ENCODE measurements at regions not wholly inside any gene's neighbourhood (a gene's known extent, or its start where the extent isn't known, plus 50 kb on each side); places are given as distances from the start of the nearest gene placed in this dataset.

GRCh38 chr22:25366408-25366807, 147.0 kb downstream of the CRYBB2 start:
- no peak overlapping the region for H3K27ac ChIP-seq
- intact Hi-C loops (cut with DNase I), result no loop called here

DNA sequence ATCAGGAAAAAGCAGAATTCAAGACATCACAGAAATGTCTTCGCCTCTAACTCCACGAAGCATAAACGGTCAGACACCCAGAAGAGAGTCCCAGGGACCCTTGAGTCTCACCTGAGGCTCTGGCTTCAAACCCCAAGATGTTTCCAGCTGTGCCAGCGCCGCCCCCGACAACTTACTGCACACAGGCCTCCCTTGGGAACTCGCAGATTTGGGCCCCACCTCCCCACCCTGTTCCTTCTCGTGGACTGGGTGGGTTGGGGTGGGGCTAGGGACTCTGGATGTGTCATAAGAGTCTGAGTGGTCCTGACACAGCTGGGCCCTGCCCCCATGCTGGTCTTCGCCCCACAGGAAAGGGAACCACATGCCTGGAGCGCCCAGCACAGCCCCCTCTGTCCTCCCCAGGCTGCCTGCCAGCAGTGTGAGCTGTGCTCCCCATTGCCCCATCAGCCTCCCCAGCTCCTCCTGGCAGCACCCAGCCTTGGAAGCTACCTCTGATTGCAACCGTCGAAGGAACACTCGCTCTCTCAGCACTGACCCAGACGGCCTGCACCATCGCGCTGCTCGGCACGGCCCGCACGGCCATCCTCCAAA, 147.5 kb downstream of the CRYBB2 start:
- H3K4me1 ChIP-seq, result no peaks in the 10 kb centered on the region
- intact Hi-C loops (cut with DNase I), result no loop called here
- no peaks in the 10 kb centered on the region for H3K27me3 ChIP-seq (ENCODE audit: insufficient read depth in 3 of 3, low read length in 2 of 3)
- no peaks in the 10 kb centered on the region for H3K9me3 ChIP-seq
- peak in 1 of 2 donors; percentile 52 for DNase-seq
- no peaks in the 10 kb centered on the region for H3K36me3 ChIP-seq (ENCODE audit: insufficient read depth in 1 of 2, low read depth in 1 of 2)
- TF ChIP-seq, protein P1, sequence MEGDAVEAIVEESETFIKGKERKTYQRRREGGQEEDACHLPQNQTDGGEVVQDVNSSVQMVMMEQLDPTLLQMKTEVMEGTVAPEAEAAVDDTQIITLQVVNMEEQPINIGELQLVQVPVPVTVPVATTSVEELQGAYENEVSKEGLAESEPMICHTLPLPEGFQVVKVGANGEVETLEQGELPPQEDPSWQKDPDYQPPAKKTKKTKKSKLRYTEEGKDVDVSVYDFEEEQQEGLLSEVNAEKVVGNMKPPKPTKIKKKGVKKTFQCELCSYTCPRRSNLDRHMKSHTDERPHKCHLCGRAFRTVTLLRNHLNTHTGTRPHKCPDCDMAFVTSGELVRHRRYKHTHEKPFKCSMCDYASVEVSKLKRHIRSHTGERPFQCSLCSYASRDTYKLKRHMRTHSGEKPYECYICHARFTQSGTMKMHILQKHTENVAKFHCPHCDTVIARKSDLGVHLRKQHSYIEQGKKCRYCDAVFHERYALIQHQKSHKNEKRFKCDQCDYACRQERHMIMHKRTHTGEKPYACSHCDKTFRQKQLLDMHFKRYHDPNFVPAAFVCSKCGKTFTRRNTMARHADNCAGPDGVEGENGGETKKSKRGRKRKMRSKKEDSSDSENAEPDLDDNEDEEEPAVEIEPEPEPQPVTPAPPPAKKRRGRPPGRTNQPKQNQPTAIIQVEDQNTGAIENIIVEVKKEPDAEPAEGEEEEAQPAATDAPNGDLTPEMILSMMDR (IDR thresholded peaks at IDR 0.05), result no peak
- 93 to 94% (median 94%) methylated on average over 20 of the region's 20 CpGs for whole genome bisulfite sequencing, 3 donors
- H3K27ac ChIP-seq, result no peak overlapping the region
- no peak overlapping the region for H3K4me3 ChIP-seq
- no peak for ATAC-seq

More at GRCh38 chr22:25366408-25366807, 147.0 kb downstream of the CRYBB2 start:
- Histone ChIP-seq H3K27me3 (ENCODE audit: insufficient read depth in 3 of 3, low read length in 2 of 3) (no peaks in the 10 kb centered on the region), H3K36me3 (ENCODE audit: insufficient read depth in 1 of 2, low read depth in 1 of 2) (no peaks in the 10 kb centered on the region), H3K4me1 (no peaks in the 10 kb centered on the region), H3K9me3 (no peaks in the 10 kb centered on the region), H3K4me3 (no peak overlapping the region)
- ATAC-seq (no peak), DNase-seq (peak in 1 of 2 donors; percentile 36)
- 72 to 87% (median 85%) methylated on average over 8 to 10 of the region's 10 CpGs for WGBS, 3 donors
- TF ChIP-seq, protein P1 (IDR thresholded peaks at IDR 0.05), result no peak

DNA sequence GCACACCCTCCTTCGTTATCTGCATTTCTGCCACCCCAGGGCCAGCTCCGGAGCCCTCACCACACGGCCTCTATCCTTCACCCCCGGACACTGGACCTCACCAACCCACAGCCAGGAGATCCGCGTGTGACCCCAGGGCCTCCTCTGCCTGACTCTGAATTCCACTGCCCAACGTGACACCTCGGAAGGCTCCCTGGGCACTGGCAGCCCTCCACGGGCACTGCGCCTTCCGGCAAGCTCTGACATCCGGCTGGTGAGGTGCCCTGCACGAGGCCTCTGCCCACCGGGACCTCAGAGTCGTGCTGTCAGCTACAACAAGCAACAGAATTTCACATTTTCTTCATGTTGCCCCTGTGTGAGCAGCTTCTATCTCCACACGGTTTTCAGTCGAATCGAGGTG, 148.3 kb downstream of the CRYBB2 start:
- Histone ChIP-seq H3K4me3 (no peak overlapping the region), H3K27me3 (ENCODE audit: insufficient read depth in 3 of 3, low read length in 2 of 3) (no peaks in the 10 kb centered on the region), H3K27ac (no peak overlapping the region), H3K9me3 (no peaks in the 10 kb centered on the region), H3K4me1 (no peaks in the 10 kb centered on the region), H3K36me3 (ENCODE audit: insufficient read depth in 1 of 2, low read depth in 1 of 2) (no peaks in the 10 kb centered on the region)
- no peak for ATAC-seq
- DNase-seq, result peak in 1 of 2 donors; percentile 46
- TF ChIP-seq, protein P1 (IDR thresholded peaks at IDR 0.05), result no peak
- intact Hi-C loops (cut with DNase I), result no loop called here
- WGBS, 3 donors, result 87 to 91% (median 90%) methylated on average over 18 of the region's 18 CpGs

DNA sequence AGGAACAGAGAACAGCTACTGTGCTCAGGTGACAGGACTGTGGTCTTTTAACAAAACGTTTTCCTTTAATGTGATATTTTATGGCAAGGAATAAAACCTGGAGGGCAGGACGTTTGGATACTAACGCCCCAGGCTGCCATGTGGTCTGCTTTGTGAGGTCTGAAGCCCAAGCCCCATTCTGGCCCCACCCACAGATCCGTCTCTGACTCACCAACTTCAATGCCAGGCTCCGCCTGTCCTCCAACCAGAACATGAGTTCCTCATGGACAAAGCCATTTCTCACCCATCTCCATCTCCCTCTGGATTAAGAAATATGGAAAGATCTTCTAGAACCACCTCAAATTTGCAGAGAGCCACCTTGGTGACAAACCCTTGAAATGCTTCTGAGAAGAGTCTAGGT, 148.8 kb downstream of the CRYBB2 start:
- whole genome bisulfite sequencing, 3 donors, result 64 to 74% (median 66%) methylated on average over 5 of the region's 5 CpGs
- no peaks in the 10 kb centered on the region for H3K27me3 ChIP-seq (ENCODE audit: insufficient read depth in 3 of 3, low read length in 2 of 3)
- H3K4me3 ChIP-seq, result no peak overlapping the region
- H3K27ac ChIP-seq, result no peak overlapping the region
- H3K9me3 ChIP-seq, result no peaks in the 10 kb centered on the region
- peaks cover 0 to 4% of the 10 kb centered on the region in 2 donors for H3K36me3 ChIP-seq (ENCODE audit: insufficient read depth in 1 of 2, low read depth in 1 of 2)
- intact Hi-C loops (cut with DNase I), result no loop called here
- DNase-seq, result peak in 1 of 2 donors; percentile 53
- TF ChIP-seq, protein P1 (IDR thresholded peaks at IDR 0.05), result no peak
- no peak for ATAC-seq
- H3K4me1 ChIP-seq, result no peaks in the 10 kb centered on the region

DNA sequence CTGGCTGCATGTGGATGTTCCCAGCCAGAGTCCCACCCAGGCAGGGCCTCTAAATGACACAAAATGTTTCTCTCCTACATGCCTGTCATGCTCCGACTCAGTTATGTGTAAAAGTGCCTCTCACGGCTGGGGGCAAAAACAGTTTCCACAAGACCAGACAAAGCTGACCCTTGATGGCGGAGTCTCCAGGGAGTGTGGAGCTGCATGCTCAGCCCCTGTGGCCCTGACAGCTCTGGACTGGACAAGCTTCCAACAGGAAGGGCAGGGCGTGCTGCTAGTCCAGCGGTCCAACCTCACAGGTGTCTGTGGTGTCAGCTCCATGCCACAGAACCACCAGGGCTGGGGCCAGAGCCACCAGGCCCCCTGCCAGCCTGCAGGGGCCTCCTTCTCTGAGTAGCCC, 149.6 kb downstream of the CRYBB2 start:
- Histone ChIP-seq H3K4me3 (no peak overlapping the region), H3K36me3 (ENCODE audit: insufficient read depth in 1 of 2, low read depth in 1 of 2) (peaks cover 0 to 4% of the 10 kb centered on the region in 2 donors), H3K4me1 (no peaks in the 10 kb centered on the region), H3K27ac (no peak overlapping the region), H3K27me3 (ENCODE audit: insufficient read depth in 3 of 3, low read length in 2 of 3) (no peaks in the 10 kb centered on the region), H3K9me3 (no peaks in the 10 kb centered on the region)
- intact Hi-C loops (cut with DNase I), result no loop called here
- no peak for DNase-seq
- whole genome bisulfite sequencing, 3 donors, result 79 to 87% (median 79%) methylated on average over 5 of the region's 5 CpGs
- TF ChIP-seq, protein P1 (IDR thresholded peaks at IDR 0.05), result no peak
- ATAC-seq, result no peak
